Natural killer cell treated with Interleukin-12 subunit alpha and Interleukin-12 subunit beta and Interleukin-15 and Interleukin-18, amount 100 ng/mL, for 72 hours (primary cell): ENCODE measurements at regions not wholly inside any gene's neighbourhood (a gene's known extent, or its start where the extent isn't known, plus 50 kb on each side); places are given as distances from the start of the nearest gene placed in this dataset.

ENCODE experiments used
- ATAC-seq, 2 donors: fragments of 150-1000 bp; cut with Tn5 transposase in 1 of 2; sonication (Bioruptor Pico), chemical (Tn5 transposase) in 1 of 2; 2 replicates each; pipeline ENCODE4 v1.10.0; 2021
- DNase-seq: peaks from one replicate; pipeline ENCODE4 v3.0.0; 2022; ENCODE audit warnings: low spot score
- H3K27ac Mint-ChIP-seq, 2 donors: 1 replicate in 1 of 2; 2 replicates in 1 of 2; pipeline ENCODE4 v1.8.0; 2022; ENCODE audit warnings: mixed read lengths in 2 of 2, mild to moderate bottlenecking in 1 of 2, moderate library complexity in 1 of 2
- H3K27me3 Mint-ChIP-seq, 2 donors: 1 replicate in 1 of 2; 2 replicates in 1 of 2; pipeline ENCODE4 v1.8.0; 2022; ENCODE audit warnings: mixed read lengths in 2 of 2
- H3K36me3 Mint-ChIP-seq: one replicate; pipeline ENCODE4 v1.8.0; 2022; ENCODE audit warnings: mixed read lengths
- H3K4me1 Mint-ChIP-seq, 2 donors: 1 replicate in 1 of 2; 2 replicates in 1 of 2; pipeline ENCODE4 v1.8.0; 2022; ENCODE audit warnings: low read depth in 2 of 2, mixed read lengths in 2 of 2, mild to moderate bottlenecking in 1 of 2
- H3K4me3 Mint-ChIP-seq: one replicate; pipeline ENCODE4 v1.8.0; 2022; ENCODE audit warnings: mixed read lengths
- H3K9me3 Mint-ChIP-seq: 2 replicates; pipeline ENCODE4 v1.8.0; 2022; ENCODE audit warnings: mixed read lengths

DNA sequence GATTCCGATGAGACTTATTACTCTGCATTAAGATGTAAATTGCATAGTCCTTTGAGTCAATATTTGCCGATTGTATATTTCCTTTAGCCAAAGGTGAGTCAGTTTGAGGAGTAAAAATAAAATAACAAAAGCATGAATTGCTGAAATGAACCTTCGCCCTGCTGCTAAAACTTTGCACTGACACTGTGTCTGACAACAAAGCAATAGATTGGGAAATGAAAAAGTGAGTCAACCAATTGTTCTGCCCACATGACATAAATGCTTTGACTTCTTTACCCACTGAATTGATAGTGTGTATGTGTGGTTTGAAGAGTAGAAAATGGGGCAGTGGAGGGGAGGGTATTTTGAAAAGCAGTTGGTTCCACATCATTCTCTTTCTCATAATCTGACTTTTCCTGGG is 88.4 kb upstream of the AFF2 start:
- peaks cover 16 to 25% of the 10 kb centered on the region in 2 donors for H3K27me3 Mint-ChIP-seq

DNA sequence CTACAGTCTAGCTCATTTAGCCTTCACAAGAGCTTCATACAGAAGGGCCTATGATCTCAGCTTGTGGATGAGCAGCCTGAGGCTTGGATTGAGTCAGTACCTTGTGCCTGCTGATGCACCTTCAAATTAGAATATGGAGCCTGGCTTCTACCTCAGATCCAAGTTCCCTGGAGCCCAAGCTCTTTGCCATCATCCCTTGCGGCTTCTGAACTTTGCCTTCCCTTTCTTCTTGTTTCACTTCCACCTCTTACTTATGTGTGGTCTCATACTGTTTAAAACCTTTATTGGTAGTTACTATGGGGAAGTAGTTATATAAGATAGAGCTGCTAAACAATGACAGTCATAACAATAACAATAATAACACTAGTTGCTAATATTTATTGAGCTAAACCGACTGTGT is 84.3 kb upstream of the AFF2 start:
- ATAC-seq (no peak), DNase-seq (no peak)
- Mint-ChIP-seq H3K9me3 (no peaks in the 10 kb centered on the region), H3K27me3 (peaks cover 12 to 24% of the 10 kb centered on the region in 2 donors), H3K36me3 (no peaks in the 10 kb centered on the region), H3K27ac (no peak overlapping the region), H3K4me1 (peaks cover 5 to 7% of the 10 kb centered on the region in 2 donors), H3K4me3 (no peak overlapping the region)

More for the DNA sequence above, 88.4 kb upstream of the AFF2 start:
- DNase-seq: no peak
- Mint-ChIP-seq H3K9me3 (no peaks in the 10 kb centered on the region), H3K4me1 (no peaks in the 10 kb centered on the region), H3K27ac (no peak overlapping the region), H3K4me3 (no peak overlapping the region), H3K36me3 (no peaks in the 10 kb centered on the region)
- ATAC-seq: no peak

DNA sequence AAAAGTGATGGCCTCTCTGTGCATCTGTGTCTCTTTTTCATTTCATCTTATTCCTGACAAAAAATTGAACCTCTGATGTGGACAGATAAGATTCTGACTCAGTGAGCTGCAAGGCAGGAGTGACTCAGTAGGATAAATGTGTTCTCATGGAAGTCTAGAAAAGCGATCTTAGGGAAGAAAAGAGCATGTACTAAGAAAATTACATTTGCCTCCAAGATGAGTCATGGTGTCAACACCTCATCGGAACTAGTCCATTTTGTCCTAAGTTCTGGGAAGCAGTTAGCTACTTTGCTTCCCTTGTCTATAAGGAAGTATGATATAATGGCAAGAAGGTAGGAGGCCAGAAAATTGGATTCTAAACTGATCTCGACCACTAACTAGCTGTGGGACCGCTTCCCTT is 83.5 kb upstream of the AFF2 start:
- Mint-ChIP-seq H3K4me1 (peaks cover 5 to 7% of the 10 kb centered on the region in 2 donors), H3K27ac (no peak overlapping the region), H3K27me3 (peaks cover 8 to 23% of the 10 kb centered on the region in 2 donors), H3K36me3 (no peaks in the 10 kb centered on the region), H3K4me3 (no peak overlapping the region), H3K9me3 (no peaks in the 10 kb centered on the region)
- no peak for ATAC-seq
- no peak for DNase-seq

DNA sequence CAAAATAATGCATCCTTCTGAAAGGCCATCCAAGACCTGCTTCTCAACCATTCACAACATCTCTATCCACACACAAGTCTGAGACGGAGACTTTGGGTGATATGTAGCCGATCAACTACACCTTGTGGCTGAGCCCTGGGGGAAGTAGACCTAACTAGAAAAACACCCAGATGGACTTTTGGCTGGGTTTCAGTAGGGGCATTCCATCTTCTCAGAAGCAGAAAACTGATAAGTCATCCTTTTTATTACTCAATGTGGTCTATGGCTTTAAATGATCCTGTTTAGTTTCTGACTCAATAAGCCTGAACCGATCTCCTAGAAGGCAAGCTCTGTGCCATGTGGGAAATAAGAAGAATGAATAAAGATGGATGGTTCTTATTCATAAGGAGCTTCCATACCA is 82.5 kb upstream of the AFF2 start:
- Mint-ChIP-seq H3K36me3 (no peaks in the 10 kb centered on the region), H3K27ac (peak overlapping the region in 1 of 2 donors; percentile 8), H3K27me3 (peaks cover 8 to 17% of the 10 kb centered on the region in 2 donors), H3K4me3 (no peak overlapping the region), H3K4me1 (peaks cover 5 to 7% of the 10 kb centered on the region in 2 donors), H3K9me3 (no peaks in the 10 kb centered on the region)
- DNase-seq (no peak), ATAC-seq (peak in 1 of 2 donors; percentile 53)

DNA sequence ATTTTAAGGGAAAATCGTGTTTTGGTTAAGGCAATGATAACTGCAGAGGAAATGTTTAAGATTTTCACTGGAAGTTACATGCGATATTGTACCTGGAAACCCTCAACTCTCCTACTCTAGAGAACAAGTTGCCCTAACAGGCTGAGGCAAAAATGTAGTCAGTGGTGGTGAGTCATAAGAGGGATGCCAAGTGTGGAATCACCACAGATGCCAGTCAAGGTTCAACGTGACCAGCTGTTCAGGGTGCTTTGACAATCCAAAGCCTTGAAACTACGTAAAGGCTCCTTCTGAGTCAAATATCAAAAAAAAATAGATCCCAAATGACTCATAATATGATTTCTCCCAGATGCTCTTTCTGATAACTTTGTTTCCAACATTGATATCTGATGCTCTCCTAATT is 77.9 kb upstream of the AFF2 start:
- no peak for ATAC-seq
- Mint-ChIP-seq H3K4me1 (peaks cover 5 to 7% of the 10 kb centered on the region in 2 donors), H3K27ac (no peak overlapping the region), H3K4me3 (no peak overlapping the region), H3K27me3 (peaks cover 8 to 18% of the 10 kb centered on the region in 2 donors), H3K36me3 (no peaks in the 10 kb centered on the region), H3K9me3 (no peaks in the 10 kb centered on the region)
- DNase-seq: no peak

DNA sequence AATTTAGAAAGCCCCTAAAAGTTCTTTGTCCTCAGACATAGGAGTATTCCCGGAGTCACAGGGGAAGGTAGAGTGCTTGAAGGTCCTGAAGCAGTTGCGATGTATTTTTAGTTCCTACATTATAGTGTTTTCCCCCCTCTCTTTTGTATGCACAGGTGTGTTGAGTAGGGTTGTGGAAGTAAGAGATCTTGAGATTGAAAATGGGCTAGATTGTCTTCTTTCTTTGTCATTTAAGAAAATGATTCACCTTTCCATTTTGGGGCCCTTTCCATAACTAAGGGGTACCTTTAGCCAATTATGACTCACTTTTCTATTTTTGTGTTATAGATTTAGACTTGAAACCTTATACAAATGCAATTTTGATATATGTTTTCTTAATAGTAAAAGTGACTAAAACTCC is 75.8 kb upstream of the AFF2 start:
- no peak for DNase-seq
- H3K36me3 Mint-ChIP-seq: no peaks in the 10 kb centered on the region
- no peak overlapping the region for H3K4me3 Mint-ChIP-seq
- ATAC-seq: no peak
- no peak overlapping the region for H3K27ac Mint-ChIP-seq
- H3K9me3 Mint-ChIP-seq: no peaks in the 10 kb centered on the region
- no peaks in the 10 kb centered on the region for H3K4me1 Mint-ChIP-seq
- H3K27me3 Mint-ChIP-seq: peaks cover 8 to 13% of the 10 kb centered on the region in 2 donors

DNA sequence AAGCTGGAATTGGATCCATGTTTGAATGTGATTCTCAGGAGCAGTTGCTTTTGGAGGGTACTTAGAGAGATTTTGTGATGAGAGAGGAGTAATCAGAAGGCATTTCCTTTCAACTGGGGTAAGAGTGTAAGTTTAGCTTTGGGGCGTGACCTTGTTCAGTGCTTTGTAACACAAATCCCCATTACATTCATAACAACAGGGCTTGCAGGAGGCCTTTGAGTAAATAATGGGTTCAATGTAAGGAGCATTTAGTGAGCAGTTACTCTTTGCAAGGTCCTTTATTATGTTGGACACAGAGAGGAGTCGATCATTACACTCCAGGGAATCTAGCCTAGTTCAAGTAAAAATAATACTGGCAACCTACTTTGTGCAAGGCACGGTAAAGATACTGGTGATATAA is 74.0 kb upstream of the AFF2 start:
- H3K9me3 Mint-ChIP-seq: no peaks in the 10 kb centered on the region
- ATAC-seq: no peak
- no peak overlapping the region for H3K4me3 Mint-ChIP-seq

DNA sequence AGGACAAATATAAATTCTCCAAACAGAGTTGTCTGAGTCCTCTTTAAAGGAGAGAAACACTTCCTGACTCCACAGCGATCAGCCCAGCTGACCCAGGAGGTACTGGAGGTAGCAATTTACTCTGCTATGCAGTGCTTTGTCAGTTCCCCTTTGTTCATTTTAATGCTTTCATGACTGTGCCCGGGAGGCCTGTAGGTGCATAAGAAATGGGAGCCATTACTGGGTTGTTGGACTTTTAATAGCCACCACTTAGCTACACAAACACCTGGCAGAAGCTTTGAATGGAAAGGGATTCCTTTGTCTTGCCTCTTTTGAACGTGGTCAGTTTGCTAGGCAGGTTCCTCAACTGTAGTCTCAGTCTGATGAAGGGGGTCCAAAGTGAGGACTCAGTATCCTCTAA is 59.0 kb upstream of the AFF2 start:
- no peaks in the 10 kb centered on the region for H3K9me3 Mint-ChIP-seq
- H3K27me3 Mint-ChIP-seq: peaks cover 7 to 17% of the 10 kb centered on the region in 2 donors

More for the DNA sequence above, 74.0 kb upstream of the AFF2 start:
- DNase-seq: no peak
- H3K36me3 Mint-ChIP-seq: no peaks in the 10 kb centered on the region
- no peaks in the 10 kb centered on the region for H3K4me1 Mint-ChIP-seq
- H3K27ac Mint-ChIP-seq: no peak overlapping the region
- H3K27me3 Mint-ChIP-seq: peaks cover 8 to 13% of the 10 kb centered on the region in 2 donors

DNA sequence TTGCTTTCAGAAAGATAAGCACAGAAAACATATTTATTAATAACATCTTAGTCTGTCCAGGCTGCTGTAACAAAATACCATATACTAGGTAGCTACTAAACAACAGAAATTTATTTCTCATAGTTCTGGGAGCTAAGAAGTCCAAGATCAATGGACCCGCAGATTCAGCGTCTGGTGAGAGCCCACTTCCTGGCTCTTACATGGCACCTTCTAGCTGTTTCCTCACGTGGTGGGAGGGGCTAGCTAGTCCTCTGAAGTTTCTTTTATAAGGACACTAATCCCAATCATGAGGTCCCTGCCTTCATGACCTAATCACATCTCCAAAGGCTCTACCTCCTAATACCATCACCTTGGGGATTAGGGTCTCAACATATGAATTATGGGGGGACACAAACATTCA is 57.2 kb upstream of the AFF2 start:
- peaks cover 1 to 15% of the 10 kb centered on the region in 2 donors for H3K27me3 Mint-ChIP-seq
- peaks cover 0 to 4% of the 10 kb centered on the region in 2 donors for H3K4me1 Mint-ChIP-seq
- no peak overlapping the region for H3K4me3 Mint-ChIP-seq
- no peaks in the 10 kb centered on the region for H3K36me3 Mint-ChIP-seq
- H3K9me3 Mint-ChIP-seq: no peaks in the 10 kb centered on the region
- ATAC-seq (no peak), DNase-seq (no peak)
- H3K27ac Mint-ChIP-seq: no peak overlapping the region

More for the DNA sequence above, 59.0 kb upstream of the AFF2 start:
- H3K4me3 Mint-ChIP-seq: no peak overlapping the region
- no peak for DNase-seq
- no peak for ATAC-seq
- H3K4me1 Mint-ChIP-seq: peaks cover 0 to 4% of the 10 kb centered on the region in 2 donors
- H3K27ac Mint-ChIP-seq: no peak overlapping the region
- H3K36me3 Mint-ChIP-seq: no peaks in the 10 kb centered on the region

DNA sequence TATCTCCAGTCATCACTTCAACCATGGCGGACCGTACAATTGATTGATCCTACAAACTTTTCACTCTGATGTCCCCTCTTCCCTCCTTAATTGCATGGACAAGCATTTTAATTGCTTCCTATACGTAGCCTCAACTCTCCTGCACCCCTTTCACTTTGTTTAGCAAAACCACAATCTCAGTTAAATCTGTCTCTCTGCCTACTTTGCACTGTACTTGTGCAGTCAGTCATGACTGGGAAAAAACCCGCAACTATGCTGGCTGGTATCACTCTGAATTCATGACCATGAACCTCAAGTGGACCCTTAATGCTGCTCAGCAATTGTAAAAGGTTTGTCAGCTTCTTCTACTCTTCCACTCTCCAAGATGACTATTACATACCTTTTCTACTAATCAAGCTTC is 51.7 kb upstream of the AFF2 start:
- Mint-ChIP-seq H3K27ac (no peak overlapping the region), H3K27me3 (peaks cover 8 to 13% of the 10 kb centered on the region in 2 donors), H3K4me3 (no peak overlapping the region), H3K36me3 (no peaks in the 10 kb centered on the region), H3K9me3 (no peaks in the 10 kb centered on the region), H3K4me1 (no peaks in the 10 kb centered on the region)
- DNase-seq (no peak), ATAC-seq (no peak)
